Fibroblast of lung (primary cell): ENCODE measurements at regions not wholly inside any gene's neighbourhood (a gene's known extent, or its start where the extent isn't known, plus 50 kb on each side); places are given as distances from the start of the nearest gene placed in this dataset.

Experiments used
- DNase-seq, 2 donors: peaks; one replicate each; pipeline versions ENCODE4 v3.0.0 to v3.0.0-alpha.2; 2010; ENCODE audit warnings: low read depth in 2 of 2
- H2AFZ ChIP-seq: 2 replicates; pipeline ENCODE4 v1.5.1; 2012; ENCODE audit warnings: low read length, control low read depth, inconsistent platforms
- H3K27ac ChIP-seq: 2 replicates; pipeline ENCODE4 v1.5.1; 2011; ENCODE audit warnings: low read length, control low read depth; ENCODE audit not compliant: insufficient read depth
- H3K27me3 ChIP-seq: 2 replicates; pipeline ENCODE4 v1.5.1; 2011; ENCODE audit warnings: mild to moderate bottlenecking, low read length; ENCODE audit not compliant: control insufficient read depth, insufficient read depth
- H3K36me3 ChIP-seq: 2 replicates; pipeline ENCODE4 v1.5.1; 2011; ENCODE audit warnings: low read length; ENCODE audit not compliant: control insufficient read depth, insufficient read depth
- H3K4me1 ChIP-seq: 2 replicates; pipeline ENCODE4 v1.5.1; 2011; ENCODE audit warnings: low read length; ENCODE audit not compliant: control insufficient read depth, insufficient read depth; ENCODE audit errors: extremely low read depth
- H3K4me2 ChIP-seq: 2 replicates; pipeline ENCODE4 v1.5.1; 2011; ENCODE audit warnings: low read length, control low read depth; ENCODE audit not compliant: insufficient read depth; ENCODE audit errors: extremely low read depth
- H3K4me3 ChIP-seq, 4 experiments: fragments of 200-600 bp in 1 of 4; sonication (generic) in 1 of 4; replicated peaks in 1 of 4; 2 replicates each; pipeline ENCODE4 v1.5.1; 2011 to 2016; ENCODE audit warnings: low read length in 4 of 4, low read depth in 3 of 4, mild to moderate bottlenecking in 3 of 4, control low read depth in 2 of 4, inconsistent platforms in 1 of 4, mixed read lengths in 1 of 4; ENCODE audit not compliant: insufficient read depth in 1 of 4; ENCODE audit errors: control extremely low read depth in 1 of 4
- H3K79me2 ChIP-seq: 2 replicates; pipeline ENCODE4 v1.5.1; 2012; ENCODE audit warnings: mild to moderate bottlenecking, low read length, inconsistent platforms; ENCODE audit not compliant: control insufficient read depth, insufficient read depth
- H3K9ac ChIP-seq: 2 replicates; pipeline ENCODE4 v1.5.1; 2011; ENCODE audit warnings: mild to moderate bottlenecking, low read length, control low read depth; ENCODE audit not compliant: insufficient read depth
- H3K9me3 ChIP-seq: 2 replicates; pipeline ENCODE4 v1.5.1; 2012; ENCODE audit warnings: low read depth, low read length; ENCODE audit not compliant: control insufficient read depth, insufficient read depth
- H4K20me1 ChIP-seq: 2 replicates; pipeline ENCODE4 v1.5.1; 2011; ENCODE audit warnings: low read length; ENCODE audit not compliant: control insufficient read depth, insufficient read depth; ENCODE audit errors: extremely low read depth
- EZH2 ChIP-seq: IDR thresholded peaks from 2 replicates; pipeline ENCODE4 v1.5.1; 2012; ENCODE audit warnings: low read length, control low read depth, mild to moderate bottlenecking; ENCODE audit errors: missing control alignments
- TF ChIP-seq, protein P1 (sequence below), 2 donors: IDR thresholded peaks in 1 of 2; conservative IDR thresholded peaks in 1 of 2; 1 replicate in 1 of 2; 2 replicates in 1 of 2; pipeline ENCODE4 v1.5.1; 2011 to 2012; ENCODE audit warnings: low read length in 2 of 2, control low read depth in 1 of 2, inconsistent platforms in 1 of 2, low read depth in 1 of 2, mild to moderate bottlenecking in 1 of 2

DNA sequence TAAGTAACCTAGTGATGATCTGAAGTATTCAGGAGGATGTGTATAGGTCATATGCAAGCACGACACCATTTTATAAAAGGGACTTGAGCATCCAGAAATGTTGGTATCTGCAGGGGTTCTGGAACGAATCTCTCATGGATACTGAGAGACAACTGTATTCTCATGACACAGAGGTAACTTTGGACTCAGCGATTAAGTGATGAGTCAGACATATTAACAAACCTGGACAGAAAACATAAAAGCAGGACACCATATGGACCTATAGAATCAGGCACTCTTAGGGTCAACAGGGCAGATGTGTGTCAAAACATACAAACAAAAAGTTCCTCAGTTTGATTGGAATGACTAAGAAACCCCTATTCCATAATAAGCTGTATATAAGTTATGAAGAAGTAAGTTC is 248.1 kb downstream of the ANKRD7 start:
- H3K36me3 ChIP-seq: no peaks in the 10 kb centered on the region
- no peaks in the 10 kb centered on the region for H4K20me1 ChIP-seq
- H3K27me3 ChIP-seq: no peaks in the 10 kb centered on the region
- H3K9me3 ChIP-seq: no peaks in the 10 kb centered on the region
- DNase-seq: no peak
- TF ChIP-seq EZH2: no peak
- TF ChIP-seq, protein P1, sequence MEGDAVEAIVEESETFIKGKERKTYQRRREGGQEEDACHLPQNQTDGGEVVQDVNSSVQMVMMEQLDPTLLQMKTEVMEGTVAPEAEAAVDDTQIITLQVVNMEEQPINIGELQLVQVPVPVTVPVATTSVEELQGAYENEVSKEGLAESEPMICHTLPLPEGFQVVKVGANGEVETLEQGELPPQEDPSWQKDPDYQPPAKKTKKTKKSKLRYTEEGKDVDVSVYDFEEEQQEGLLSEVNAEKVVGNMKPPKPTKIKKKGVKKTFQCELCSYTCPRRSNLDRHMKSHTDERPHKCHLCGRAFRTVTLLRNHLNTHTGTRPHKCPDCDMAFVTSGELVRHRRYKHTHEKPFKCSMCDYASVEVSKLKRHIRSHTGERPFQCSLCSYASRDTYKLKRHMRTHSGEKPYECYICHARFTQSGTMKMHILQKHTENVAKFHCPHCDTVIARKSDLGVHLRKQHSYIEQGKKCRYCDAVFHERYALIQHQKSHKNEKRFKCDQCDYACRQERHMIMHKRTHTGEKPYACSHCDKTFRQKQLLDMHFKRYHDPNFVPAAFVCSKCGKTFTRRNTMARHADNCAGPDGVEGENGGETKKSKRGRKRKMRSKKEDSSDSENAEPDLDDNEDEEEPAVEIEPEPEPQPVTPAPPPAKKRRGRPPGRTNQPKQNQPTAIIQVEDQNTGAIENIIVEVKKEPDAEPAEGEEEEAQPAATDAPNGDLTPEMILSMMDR (conservative IDR thresholded peaks at IDR 0.05 in 1 of 2, IDR thresholded peaks at IDR 0.05 in 1 of 2; ENCODE audit: low read depth in 1 of 2, low read length in 2 of 2): no peak
- H2AFZ ChIP-seq: no peak overlapping the region
- no peak overlapping the region for H3K27ac ChIP-seq
- no peak overlapping the region for H3K9ac ChIP-seq
- H3K4me3 ChIP-seq: no peak overlapping the region
- H3K4me2 ChIP-seq: no peak overlapping the region
- H3K4me1 ChIP-seq: no peaks in the 10 kb centered on the region
- H3K79me2 ChIP-seq: no peaks in the 10 kb centered on the region

DNA sequence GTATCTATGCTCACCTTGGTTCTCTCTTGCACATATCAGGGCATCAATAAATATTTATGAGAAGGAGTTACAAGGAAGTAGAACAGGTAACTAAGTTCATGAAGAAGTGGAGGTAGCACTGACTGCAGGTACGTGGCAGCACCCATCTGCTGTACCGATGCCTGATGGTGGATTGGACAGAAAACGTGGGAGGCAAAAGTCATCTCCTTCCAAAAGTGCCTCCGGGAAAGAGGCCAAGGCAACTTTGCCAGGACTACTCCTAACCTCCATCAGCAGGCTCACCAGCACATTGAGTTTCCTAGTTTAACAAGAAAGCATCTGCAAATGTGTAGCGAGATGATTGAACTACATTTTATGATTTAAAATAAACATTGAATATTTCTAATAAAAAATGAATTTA is 248.8 kb downstream of the ANKRD7 start:
- TF ChIP-seq EZH2: no peak
- TF ChIP-seq, protein P1 (conservative IDR thresholded peaks at IDR 0.05 in 1 of 2, IDR thresholded peaks at IDR 0.05 in 1 of 2; ENCODE audit: low read depth in 1 of 2, low read length in 2 of 2): no peak
- Histone ChIP-seq H4K20me1 (no peaks in the 10 kb centered on the region), H3K4me3 (no peak overlapping the region), H3K79me2 (no peaks in the 10 kb centered on the region), H3K9me3 (no peaks in the 10 kb centered on the region), H3K27me3 (no peaks in the 10 kb centered on the region), H3K36me3 (no peaks in the 10 kb centered on the region), H3K4me2 (no peak overlapping the region), H3K27ac (no peak overlapping the region), H2AFZ (no peak overlapping the region), H3K4me1 (no peaks in the 10 kb centered on the region), H3K9ac (no peak overlapping the region)
- no peak for DNase-seq

DNA sequence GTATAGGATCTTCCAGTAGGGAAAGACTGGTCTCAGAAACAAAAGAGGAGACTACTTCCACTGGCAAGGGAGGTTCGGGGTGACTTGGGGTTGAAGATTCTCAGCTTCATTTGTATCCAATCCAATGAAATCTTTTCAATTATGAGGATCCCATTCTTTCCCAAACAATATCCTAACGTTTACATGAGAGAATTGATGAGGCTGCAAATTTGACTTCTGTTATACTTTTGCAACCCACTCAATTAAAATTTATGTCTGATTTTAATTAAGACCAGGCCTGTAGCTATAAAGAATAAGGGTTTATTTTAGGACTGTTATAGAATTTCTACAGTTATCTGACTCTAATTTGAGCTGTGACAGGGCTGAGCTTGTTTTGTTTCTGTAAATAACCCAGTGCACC is 251.5 kb downstream of the ANKRD7 start:
- Histone ChIP-seq H3K27me3 (no peaks in the 10 kb centered on the region), H4K20me1 (no peaks in the 10 kb centered on the region), H3K9ac (no peak overlapping the region), H3K4me2 (no peak overlapping the region), H3K9me3 (no peaks in the 10 kb centered on the region), H3K27ac (no peak overlapping the region), H3K4me1 (no peaks in the 10 kb centered on the region), H3K4me3 (no peak overlapping the region), H2AFZ (no peak overlapping the region), H3K36me3 (no peaks in the 10 kb centered on the region), H3K79me2 (no peaks in the 10 kb centered on the region)
- DNase-seq: no peak
- TF ChIP-seq, protein P1 (conservative IDR thresholded peaks at IDR 0.05 in 1 of 2, IDR thresholded peaks at IDR 0.05 in 1 of 2; ENCODE audit: low read depth in 1 of 2, low read length in 2 of 2): no peak
- no peak for TF ChIP-seq EZH2
